ENCODE measurements at regions not wholly inside any gene's neighbourhood (a gene's known extent, or its start where the extent isn't known, plus 50 kb on each side); places are given as distances from the start of the nearest gene placed in this dataset.
A peak's percentile ranks its signal among the peaks of the same experiment; 100 is the strongest.

DNA sequence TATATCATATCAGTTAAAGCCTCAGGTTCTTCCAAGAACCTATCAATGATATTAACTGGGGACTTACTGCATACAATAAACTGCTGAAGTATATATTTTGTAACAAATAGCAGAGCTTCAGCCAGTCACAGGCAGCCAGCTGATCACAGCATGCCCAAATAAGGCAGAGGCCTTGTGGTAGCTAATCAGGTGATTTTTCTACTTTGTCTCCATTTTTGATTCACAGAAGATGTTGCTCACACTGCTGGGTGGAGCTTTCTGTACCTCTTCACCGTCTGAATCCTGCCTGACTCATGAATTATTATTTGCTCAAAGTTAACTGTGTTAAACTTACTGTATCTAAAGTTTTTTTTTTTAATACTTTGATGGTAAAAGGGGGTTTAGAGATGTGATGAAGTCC lies 357.4 kb downstream of the PSAT1 start:
- H3K9me3 ChIP-seq (ENCODE audit: control insufficient read depth, low read length): no peaks in the 10 kb centered on the region
- H3K27ac ChIP-seq (ENCODE audit: low read length, poor library complexity, severe bottlenecking): no peak overlapping the region
- no peak overlapping the region for H2AFZ ChIP-seq (ENCODE audit: low read depth, low read length)
- 60% methylated on average over 1 of the region's 1 CpG for WGBS
- no peak overlapping the region for H3K14ac ChIP-seq (ENCODE audit: low read length in 2 of 2)
- no peaks in the 10 kb centered on the region for H3K36me3 ChIP-seq (ENCODE audit: control insufficient read depth in 1 of 2, insufficient read depth in 2 of 2, low read depth in 1 of 2, low read length in 2 of 2)
- H3K18ac ChIP-seq (ENCODE audit: low read depth in 1 of 2, low read length in 2 of 2): no peak overlapping the region
- no peak overlapping the region for H3K4me3 ChIP-seq (ENCODE audit: insufficient read depth in 1 of 2, low read depth in 1 of 2, low read length in 2 of 2)
- H3K27me3 ChIP-seq (ENCODE audit: control insufficient read depth in 1 of 2, insufficient read depth in 1 of 2, low read length in 2 of 2): no peaks in the 10 kb centered on the region
- H3K23ac ChIP-seq (ENCODE audit: low read length in 2 of 2): no peak overlapping the region
- H3K4me1 ChIP-seq (ENCODE audit: control insufficient read depth, insufficient read depth, low read depth, low read length): no peaks in the 10 kb centered on the region
- H2BK12ac ChIP-seq (ENCODE audit: low read length in 2 of 2): no peak overlapping the region
- H2BK120ac ChIP-seq (ENCODE audit: low read depth, low read length): no peak overlapping the region
- no peaks in the 10 kb centered on the region for H3K79me1 ChIP-seq (replicated peaks; ENCODE audit: low read length, poor library complexity, severe bottlenecking)
- no peak overlapping the region for H4K8ac ChIP-seq (ENCODE audit: low read length)
- H2BK5ac ChIP-seq (ENCODE audit: low read depth, low read length, poor library complexity, severe bottlenecking): no peak overlapping the region
- H3K9ac ChIP-seq (ENCODE audit: low read length): no peak overlapping the region
- no peak overlapping the region for H4K91ac ChIP-seq (ENCODE audit: low read length)
- no peak overlapping the region for H3K4me2 ChIP-seq (ENCODE audit: low read length, poor library complexity, severe bottlenecking)
- H2BK15ac ChIP-seq (ENCODE audit: low read depth, poor library complexity, severe bottlenecking): no peak overlapping the region
- DNase-seq: no peak
- H2AK5ac ChIP-seq (ENCODE audit: low read length, severe bottlenecking): no peak overlapping the region
- H3K4ac ChIP-seq (ENCODE audit: low read depth in 1 of 2, low read length in 2 of 2): no peak overlapping the region

DNA sequence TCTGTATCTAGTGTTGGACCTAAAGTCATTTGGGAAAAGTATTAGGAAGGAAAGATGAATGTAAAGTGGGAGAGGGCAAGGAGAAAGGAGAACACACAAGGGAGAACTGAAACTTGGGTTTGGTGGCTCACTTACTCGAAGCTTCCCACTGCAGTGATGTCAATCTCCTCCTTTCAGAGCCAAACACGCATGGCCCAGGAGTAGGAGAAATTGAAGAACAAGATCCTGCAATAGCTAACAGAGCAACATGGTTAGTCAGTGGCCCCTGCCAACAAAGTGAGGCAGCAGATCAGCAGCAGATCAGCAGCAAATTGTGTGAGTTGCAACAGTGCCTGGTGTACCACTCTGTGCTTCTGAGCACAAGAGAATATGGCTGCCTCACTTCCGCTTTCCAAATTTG lies 366.4 kb downstream of the PSAT1 start:
- Histone ChIP-seq H3K27me3 (ENCODE audit: control insufficient read depth in 1 of 2, insufficient read depth in 1 of 2, low read length in 2 of 2) (no peaks in the 10 kb centered on the region), H4K8ac (ENCODE audit: low read length) (no peak overlapping the region), H2AFZ (ENCODE audit: low read depth, low read length) (no peak overlapping the region), H3K4me2 (ENCODE audit: low read length, poor library complexity, severe bottlenecking) (no peak overlapping the region), H2AK5ac (ENCODE audit: low read length, severe bottlenecking) (no peak overlapping the region), H2BK15ac (ENCODE audit: low read depth, poor library complexity, severe bottlenecking) (no peak overlapping the region), H2BK12ac (ENCODE audit: low read length in 2 of 2) (no peak overlapping the region), H3K4me1 (ENCODE audit: control insufficient read depth, insufficient read depth, low read depth, low read length) (peaks cover 4% of the 10 kb centered on the region), H3K18ac (ENCODE audit: low read depth in 1 of 2, low read length in 2 of 2) (no peak overlapping the region), H3K4ac (ENCODE audit: low read depth in 1 of 2, low read length in 2 of 2) (no peak overlapping the region), H3K36me3 (ENCODE audit: control insufficient read depth in 1 of 2, insufficient read depth in 2 of 2, low read depth in 1 of 2, low read length in 2 of 2) (no peaks in the 10 kb centered on the region), H3K9me3 (ENCODE audit: control insufficient read depth, low read length) (no peaks in the 10 kb centered on the region), H3K23ac (ENCODE audit: low read length in 2 of 2) (no peak overlapping the region), H3K27ac (ENCODE audit: low read length, poor library complexity, severe bottlenecking) (no peak overlapping the region), H4K91ac (ENCODE audit: low read length) (no peak overlapping the region), H2BK120ac (ENCODE audit: low read depth, low read length) (no peak overlapping the region), H3K14ac (ENCODE audit: low read length in 2 of 2) (no peak overlapping the region), H2BK5ac (ENCODE audit: low read depth, low read length, poor library complexity, severe bottlenecking) (no peak overlapping the region), H3K9ac (ENCODE audit: low read length) (no peak overlapping the region), H3K79me1 (replicated peaks; ENCODE audit: low read length, poor library complexity, severe bottlenecking) (no peaks in the 10 kb centered on the region), H3K4me3 (ENCODE audit: insufficient read depth in 1 of 2, low read depth in 1 of 2, low read length in 2 of 2) (no peak overlapping the region)
- no peak for DNase-seq
- WGBS: 98% methylated on average over 2 of the region's 3 CpGs

DNA sequence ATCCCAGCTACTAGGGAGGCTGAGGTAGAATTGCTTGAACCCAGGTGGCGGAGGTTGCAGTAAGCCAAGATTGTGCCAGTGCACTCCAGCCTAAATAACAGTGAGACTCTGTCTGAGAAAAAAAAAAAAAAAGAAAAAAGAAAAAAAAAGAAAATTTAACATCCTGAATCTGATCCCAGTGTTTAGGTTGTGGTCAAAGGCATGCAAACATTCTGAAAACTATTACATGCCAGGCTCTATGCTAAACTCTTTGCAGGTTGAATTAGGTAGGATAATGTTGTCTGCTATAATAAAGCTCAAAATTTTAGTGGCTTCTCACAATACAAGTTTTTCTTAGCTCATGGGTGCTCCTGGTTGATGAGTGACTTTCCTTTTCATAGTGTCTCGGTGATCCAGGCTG lies 367.4 kb downstream of the PSAT1 start:
- H3K79me1 ChIP-seq (replicated peaks; ENCODE audit: low read length, poor library complexity, severe bottlenecking): no peaks in the 10 kb centered on the region
- H2BK5ac ChIP-seq (ENCODE audit: low read depth, low read length, poor library complexity, severe bottlenecking): no peak overlapping the region
- H4K91ac ChIP-seq (ENCODE audit: low read length): no peak overlapping the region
- H3K18ac ChIP-seq (ENCODE audit: low read depth in 1 of 2, low read length in 2 of 2): no peak overlapping the region
- no peak overlapping the region for H3K14ac ChIP-seq (ENCODE audit: low read length in 2 of 2)
- H3K27me3 ChIP-seq (ENCODE audit: control insufficient read depth in 1 of 2, insufficient read depth in 1 of 2, low read length in 2 of 2): no peaks in the 10 kb centered on the region
- 100% methylated on average over 1 of the region's 2 CpGs for WGBS
- H3K9ac ChIP-seq (ENCODE audit: low read length): no peak overlapping the region
- peak; percentile 43 for DNase-seq
- no peaks in the 10 kb centered on the region for H3K36me3 ChIP-seq (ENCODE audit: control insufficient read depth in 1 of 2, insufficient read depth in 2 of 2, low read depth in 1 of 2, low read length in 2 of 2)
- peaks cover 4% of the 10 kb centered on the region for H3K4me1 ChIP-seq (ENCODE audit: control insufficient read depth, insufficient read depth, low read depth, low read length)
- no peaks in the 10 kb centered on the region for H3K9me3 ChIP-seq (ENCODE audit: control insufficient read depth, low read length)
- no peak overlapping the region for H3K23ac ChIP-seq (ENCODE audit: low read length in 2 of 2)
- H3K27ac ChIP-seq (ENCODE audit: low read length, poor library complexity, severe bottlenecking): no peak overlapping the region
- H2BK15ac ChIP-seq (ENCODE audit: low read depth, poor library complexity, severe bottlenecking): no peak overlapping the region
- no peak overlapping the region for H4K8ac ChIP-seq (ENCODE audit: low read length)
- no peak overlapping the region for H2BK120ac ChIP-seq (ENCODE audit: low read depth, low read length)
- H3K4ac ChIP-seq (ENCODE audit: low read depth in 1 of 2, low read length in 2 of 2): no peak overlapping the region
- no peak overlapping the region for H3K4me2 ChIP-seq (ENCODE audit: low read length, poor library complexity, severe bottlenecking)
- H2BK12ac ChIP-seq (ENCODE audit: low read length in 2 of 2): no peak overlapping the region
- no peak overlapping the region for H2AK5ac ChIP-seq (ENCODE audit: low read length, severe bottlenecking)
- H2AFZ ChIP-seq (ENCODE audit: low read depth, low read length): no peak overlapping the region
- no peak overlapping the region for H3K4me3 ChIP-seq (ENCODE audit: insufficient read depth in 1 of 2, low read depth in 1 of 2, low read length in 2 of 2)

DNA sequence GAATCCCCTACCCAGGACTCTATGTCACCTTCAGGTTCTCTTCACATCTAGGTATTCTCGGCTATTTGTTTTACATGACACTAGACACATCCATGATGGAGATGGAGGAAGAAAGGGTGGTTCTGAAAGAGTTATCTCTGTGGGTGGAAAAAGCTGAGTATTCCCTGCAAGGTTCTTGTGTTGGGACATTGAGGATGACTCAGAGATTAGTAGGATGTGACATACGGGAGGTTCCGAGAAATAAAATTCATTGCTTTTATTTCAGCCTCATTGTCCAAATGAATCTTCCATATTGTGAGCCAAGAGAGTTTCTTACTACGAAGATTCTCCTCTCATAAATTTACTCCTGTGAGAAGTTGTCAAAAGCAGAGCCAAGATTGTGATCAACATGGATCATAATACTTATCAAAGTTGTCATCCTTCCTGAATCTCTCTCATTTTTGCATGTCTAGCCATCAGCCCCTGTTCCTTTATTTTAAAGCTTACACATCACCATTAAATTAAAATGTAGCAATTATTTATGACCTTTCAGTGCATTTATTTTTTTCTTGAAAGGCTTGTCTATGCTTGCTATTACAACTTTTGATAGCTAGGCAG lies 370.0 kb downstream of the PSAT1 start:
- Histone ChIP-seq H3K14ac (ENCODE audit: low read length in 2 of 2) (no peak overlapping the region), H3K23ac (ENCODE audit: low read length in 2 of 2) (no peak overlapping the region), H3K79me1 (replicated peaks; ENCODE audit: low read length, poor library complexity, severe bottlenecking) (no peaks in the 10 kb centered on the region), H2BK15ac (ENCODE audit: low read depth, poor library complexity, severe bottlenecking) (no peak overlapping the region), H3K4me3 (ENCODE audit: insufficient read depth in 1 of 2, low read depth in 1 of 2, low read length in 2 of 2) (no peak overlapping the region), H3K27me3 (ENCODE audit: control insufficient read depth in 1 of 2, insufficient read depth in 1 of 2, low read length in 2 of 2) (no peaks in the 10 kb centered on the region), H2BK5ac (ENCODE audit: low read depth, low read length, poor library complexity, severe bottlenecking) (no peak overlapping the region), H3K4me2 (ENCODE audit: low read length, poor library complexity, severe bottlenecking) (no peak overlapping the region), H2BK120ac (ENCODE audit: low read depth, low read length) (no peak overlapping the region), H3K9ac (ENCODE audit: low read length) (no peak overlapping the region), H3K27ac (ENCODE audit: low read length, poor library complexity, severe bottlenecking) (no peak overlapping the region), H3K18ac (ENCODE audit: low read depth in 1 of 2, low read length in 2 of 2) (no peak overlapping the region), H4K91ac (ENCODE audit: low read length) (no peak overlapping the region), H2AFZ (ENCODE audit: low read depth, low read length) (no peak overlapping the region), H3K4me1 (ENCODE audit: control insufficient read depth, insufficient read depth, low read depth, low read length) (peaks cover 4% of the 10 kb centered on the region), H2BK12ac (ENCODE audit: low read length in 2 of 2) (no peak overlapping the region), H3K36me3 (ENCODE audit: control insufficient read depth in 1 of 2, insufficient read depth in 2 of 2, low read depth in 1 of 2, low read length in 2 of 2) (no peaks in the 10 kb centered on the region), H2AK5ac (ENCODE audit: low read length, severe bottlenecking) (no peak overlapping the region), H3K9me3 (ENCODE audit: control insufficient read depth, low read length) (no peaks in the 10 kb centered on the region), H3K4ac (ENCODE audit: low read depth in 1 of 2, low read length in 2 of 2) (no peak overlapping the region), H4K8ac (ENCODE audit: low read length) (no peak overlapping the region)
- DNase-seq: no peak
- WGBS: 75% methylated on average over 3 of the region's 4 CpGs
